ENCODE measurements at regions not wholly inside any gene's neighbourhood (a gene's known extent, or its start where the extent isn't known, plus 50 kb on each side); places are given as distances from the start of the nearest gene placed in this dataset.
A peak's percentile ranks its signal among the peaks of the same experiment; 100 is the strongest.
"Not testable (repeated sequence)": the region's sequence is repeated elsewhere in the genome, so short reads cannot be mapped to it uniquely, and the experiment has no call there.

DNA sequence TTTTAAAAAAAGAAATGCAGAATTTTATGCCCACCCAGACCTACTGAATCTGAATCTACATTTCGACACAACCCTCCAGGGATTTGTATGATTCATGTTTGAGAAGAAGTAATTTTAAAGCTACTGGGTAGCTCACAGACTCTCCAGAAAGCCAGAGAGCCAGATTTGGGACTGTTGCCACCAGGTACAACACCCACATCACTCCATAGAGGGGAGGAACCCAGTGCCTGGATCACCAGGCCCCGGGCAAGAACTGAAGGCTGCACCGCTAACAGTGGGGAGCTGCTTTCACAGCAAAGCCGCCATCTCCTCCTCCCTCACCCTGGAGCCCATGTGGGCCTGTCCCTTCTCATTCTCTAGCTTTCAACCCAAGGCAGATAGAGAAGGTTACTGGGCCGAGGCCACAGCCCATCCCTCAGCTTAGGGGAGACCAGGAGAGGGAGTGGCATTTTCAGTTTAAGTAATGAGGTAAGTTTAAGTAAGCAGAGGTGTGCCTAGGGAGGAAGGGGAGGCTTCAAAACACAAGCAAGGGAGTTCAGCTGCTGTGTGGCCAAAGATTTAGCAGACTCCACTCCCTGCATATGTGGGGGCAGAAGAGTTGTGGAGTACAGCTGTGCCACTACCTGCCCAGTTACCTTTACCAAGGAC lies 109.8 kb downstream of the IL12A start:
- DNase-seq: peak; percentile 44

DNA sequence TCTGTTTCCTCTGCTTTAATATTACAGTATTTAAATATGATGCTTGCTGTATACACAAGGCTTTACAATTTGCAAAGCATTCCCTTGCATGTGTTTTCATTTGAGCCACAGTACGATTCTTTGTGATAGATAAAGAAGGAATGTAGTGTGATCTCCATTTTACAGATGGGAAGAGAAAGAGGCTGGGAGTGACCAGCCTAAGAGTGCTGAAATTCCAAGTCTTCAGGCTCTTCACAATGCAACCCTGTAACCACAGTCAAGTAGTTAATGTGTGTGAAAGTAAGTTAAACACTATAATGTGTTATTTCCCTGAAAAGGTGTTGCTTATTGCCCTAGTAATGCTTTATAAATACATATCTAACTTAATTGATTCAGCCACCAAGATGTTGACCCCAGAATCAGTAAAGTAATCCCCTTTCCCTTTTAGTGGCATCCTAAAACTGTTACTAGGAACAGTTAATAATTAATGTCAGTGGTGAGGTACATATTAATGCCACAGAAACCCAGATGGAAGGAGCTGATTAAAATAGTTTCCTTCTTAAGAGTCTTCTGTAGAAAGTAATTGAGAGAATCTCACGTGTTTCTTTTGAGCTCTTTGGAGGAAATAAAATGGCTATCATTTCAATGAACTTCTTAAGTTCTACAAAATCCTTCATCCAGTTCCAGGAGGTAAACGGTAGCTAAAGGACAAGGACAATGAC lies 110.4 kb downstream of the IL12A start:
- no peak for DNase-seq

DNA sequence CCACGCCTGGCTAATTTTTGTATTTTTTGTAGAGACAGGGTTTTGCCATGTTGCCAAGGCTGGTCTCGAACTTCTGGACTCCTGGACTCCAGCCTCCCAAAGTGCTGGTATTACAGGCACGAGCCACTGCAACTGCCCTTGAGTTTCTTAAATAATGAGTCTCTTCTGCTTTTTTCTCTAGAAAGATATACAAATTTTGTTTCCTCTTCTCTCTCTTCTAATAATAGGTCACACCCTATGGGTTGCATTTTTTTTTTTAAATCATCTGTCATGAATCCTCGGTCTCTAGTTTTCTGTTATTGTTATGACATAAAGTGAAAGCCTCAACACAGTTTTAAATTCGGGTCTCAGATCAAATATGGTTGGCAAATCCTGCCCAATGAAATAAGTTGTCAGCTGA lies 111.2 kb downstream of the IL12A start:
- no peak for DNase-seq

DNA sequence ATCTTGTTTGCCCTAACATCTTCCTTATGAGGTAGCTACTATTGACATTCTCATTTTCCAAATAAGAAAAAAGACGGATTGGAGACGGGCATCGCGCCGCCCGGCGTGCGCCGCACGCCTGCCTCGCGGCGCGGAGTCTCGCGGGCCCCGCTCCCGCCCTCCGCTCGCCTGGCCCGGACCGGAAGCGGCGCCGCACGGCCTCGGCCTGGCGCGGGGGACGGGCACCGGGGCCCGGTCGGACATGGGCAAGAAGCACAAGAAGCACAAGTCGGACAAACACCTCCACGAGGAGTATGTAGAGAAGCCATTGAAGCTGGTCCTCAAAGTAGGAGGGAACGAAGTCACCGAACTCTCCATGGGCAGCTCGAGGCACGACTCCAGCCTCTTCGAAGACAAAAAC lies 112.0 kb downstream of the IL12A start:
- DNase-seq: no peak

DNA sequence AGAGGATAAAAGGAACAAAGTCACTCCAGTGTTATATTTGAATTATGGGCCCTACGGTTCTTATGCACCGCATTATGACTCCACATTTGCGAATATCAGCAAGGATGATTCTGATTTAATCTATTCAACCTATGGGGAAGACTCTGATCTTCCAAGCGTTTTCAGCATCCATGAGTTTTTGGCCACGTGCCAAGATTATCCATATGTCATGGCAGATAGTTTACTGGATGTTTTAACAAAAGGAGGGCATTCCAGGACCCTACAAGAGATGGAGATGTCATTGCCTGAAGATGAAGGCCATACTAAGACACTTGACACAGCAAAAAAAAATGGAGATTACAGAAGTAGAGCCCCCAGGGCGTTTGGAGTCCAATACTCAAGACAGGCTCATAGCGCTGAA lies 113.4 kb downstream of the IL12A start:
- not testable (repeated sequence) for DNase-seq

DNA sequence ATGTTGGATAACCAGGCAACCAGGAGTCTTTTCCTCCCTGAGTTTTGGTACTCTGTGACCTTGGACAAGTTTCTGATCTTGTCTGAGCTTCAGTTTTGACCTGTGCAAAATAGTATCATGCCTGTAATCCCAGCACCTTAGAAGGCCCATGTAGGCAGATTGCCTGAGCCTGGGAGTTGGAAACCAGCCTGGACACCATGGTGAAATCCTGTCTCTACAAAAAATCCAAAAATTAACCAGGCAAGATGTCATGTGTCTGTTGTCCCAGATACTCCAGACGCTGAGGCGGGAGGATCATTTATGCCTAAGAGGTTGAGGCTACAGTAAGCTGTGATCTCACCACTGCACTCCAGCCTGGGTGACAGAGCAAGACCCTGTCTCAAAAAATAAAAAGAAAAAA lies 114.8 kb downstream of the IL12A start:
- no peak for DNase-seq

DNA sequence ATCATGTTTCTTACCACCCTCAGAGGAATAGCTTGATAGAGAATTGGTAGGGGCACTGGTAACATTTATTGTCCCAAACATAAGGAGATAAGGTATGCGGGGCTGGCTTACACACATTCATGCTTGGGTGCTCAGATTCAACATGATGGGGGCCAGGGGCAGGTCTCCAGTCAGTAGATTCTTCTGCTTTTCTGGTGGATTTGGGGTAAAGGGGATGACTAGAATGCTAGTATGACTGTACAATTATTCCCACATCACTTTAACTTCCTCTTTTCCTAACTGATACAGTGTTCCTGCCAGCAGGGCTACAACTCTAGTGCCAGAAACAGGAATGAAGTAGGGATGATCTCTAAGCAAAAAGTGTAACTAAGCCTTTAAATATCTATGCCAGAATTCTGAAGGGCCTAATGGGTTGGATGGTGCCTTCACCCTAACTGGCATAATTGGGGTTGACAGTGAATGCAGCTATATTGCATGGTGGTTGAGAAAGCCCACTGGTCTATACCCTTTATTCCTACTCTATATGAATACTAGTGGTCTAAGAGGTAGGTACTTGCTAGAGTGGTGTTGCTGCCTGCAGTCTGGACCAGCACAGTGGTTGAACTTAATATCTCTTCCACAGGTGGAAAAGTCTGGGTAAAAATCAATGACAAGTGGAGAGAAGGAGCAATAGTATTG lies 117.4 kb downstream of the IL12A start:
- DNase-seq: no peak

DNA sequence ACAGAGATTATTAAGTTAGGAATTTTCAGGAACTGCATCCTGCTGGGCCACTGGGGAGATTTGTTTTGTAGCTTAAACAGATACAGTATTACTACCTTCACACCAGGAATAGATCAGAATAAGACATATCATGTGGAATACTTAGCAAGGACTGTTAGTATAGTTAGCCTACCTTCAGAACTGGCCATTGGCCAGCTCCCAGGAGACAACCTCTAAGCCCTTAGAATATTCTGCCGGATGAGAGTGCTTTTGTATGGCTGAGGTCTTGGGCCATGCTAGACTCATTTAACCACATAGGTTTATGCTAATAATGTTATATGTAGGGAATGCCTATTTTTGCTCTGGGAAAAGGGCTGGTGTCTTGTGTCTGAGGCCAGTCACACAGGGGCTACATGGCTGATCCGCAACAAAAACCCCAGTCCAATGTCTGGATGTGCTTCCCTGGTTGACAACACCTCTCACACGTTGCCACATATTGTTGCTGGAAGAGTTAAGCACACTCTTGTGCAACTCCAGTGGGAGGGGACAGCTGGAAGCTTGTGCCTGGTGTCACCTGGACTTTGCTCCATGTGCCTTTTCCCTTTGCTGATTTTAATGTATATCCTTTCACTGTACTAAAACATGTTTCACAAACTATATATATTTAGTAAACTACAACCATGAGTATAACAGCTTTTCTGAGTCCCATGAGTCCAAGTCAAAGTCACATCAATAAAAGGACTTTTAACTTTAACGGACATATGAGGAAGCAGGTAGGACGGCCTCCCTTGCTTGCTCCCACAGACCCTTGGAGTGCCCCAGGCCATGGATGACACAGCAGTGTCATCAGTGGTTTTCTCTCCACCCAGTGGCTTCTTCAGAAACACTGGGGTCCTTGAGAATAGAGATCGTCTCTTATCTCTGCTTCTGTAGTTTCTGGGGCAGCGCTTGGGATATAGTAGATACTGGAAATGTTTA lies 118.0 kb upstream of the C3orf80 start:
- DNase-seq: no peak

DNA sequence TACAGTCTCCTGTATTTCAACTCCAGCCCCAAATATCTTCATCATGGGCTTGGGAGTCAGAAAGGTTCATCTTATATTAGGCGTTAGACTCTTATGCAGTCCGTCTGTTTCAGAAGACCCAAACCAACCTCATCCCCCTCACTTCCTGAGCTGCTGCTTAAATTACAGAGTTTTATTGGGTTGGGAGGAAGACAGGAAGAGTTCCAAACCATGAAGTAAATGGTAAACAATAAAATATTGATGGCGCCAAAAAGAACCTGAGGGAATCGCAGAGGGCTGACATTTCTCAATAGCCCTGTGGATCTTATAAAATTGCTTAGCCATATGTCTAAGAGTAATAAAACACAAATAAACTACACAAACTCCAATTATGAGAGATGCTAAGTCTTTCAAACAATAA lies 116.9 kb upstream of the C3orf80 start:
- DNase-seq: no peak

DNA sequence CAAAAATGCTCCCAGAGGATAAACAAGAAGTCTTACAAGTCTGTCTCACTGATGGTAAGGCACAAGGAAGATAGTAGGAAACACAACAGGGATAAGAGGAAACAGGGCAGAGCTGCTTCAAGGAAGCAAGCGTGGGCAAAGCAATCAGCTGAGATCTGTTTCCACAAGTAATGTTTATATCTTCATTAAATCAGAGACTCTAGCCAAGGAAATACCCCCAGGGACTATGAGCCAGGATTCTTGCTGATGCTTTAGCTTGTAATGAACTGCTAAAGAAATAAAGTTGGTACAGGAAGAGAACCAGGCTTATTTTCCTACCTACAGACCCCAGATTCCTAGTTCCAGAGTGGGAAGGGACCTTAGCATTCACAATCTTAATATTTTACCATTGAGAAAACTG lies 112.7 kb upstream of the C3orf80 start:
- no peak for DNase-seq

DNA sequence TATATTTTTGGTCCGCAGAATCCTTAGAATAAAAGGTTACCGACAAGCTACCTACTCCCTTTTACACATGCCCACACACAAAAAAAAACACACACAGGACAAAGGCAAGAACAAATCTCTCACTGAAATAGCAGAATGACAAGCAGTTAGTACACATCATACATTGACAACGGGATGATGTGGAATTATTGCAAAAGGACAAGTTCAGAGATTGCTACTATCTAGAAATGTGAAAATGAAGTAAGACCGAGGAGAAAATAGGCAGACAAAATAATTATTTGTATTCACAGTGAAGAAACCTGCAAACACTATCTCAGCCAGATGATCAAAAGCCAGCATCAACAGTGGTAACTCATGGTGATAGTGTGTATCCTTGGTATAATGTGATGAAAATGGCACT lies 112.2 kb upstream of the C3orf80 start:
- DNase-seq: no peak

DNA sequence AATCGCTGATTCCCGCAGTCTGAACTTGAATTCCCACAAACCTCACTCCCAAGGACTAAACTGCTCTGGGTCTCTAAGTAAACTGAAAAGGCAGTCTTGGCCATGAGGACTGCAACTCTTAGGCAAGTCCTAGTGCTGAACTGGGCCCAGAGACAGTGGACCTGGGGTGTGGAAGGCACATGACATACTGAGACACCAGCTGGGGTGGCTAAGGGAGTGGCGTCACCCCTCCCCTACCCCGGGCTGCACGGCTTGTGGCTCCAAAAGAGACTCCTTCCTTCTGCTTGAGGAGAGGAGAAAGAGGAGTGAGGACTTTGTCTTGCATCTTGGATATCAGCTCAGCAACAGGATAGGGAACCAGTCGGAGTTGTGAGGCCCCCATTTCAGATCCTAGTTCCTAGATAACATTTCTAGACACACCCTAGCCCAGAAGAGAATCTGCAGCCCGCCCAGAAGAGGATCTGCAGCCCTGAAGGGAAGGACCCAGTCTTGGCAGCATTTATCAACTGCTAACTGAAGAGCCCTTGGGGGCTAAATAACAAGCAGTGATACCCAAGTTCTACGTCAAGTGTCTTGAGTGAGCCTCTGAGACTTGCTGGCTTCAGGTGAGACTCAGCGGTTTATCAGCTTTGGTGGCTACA lies 110.7 kb upstream of the C3orf80 start:
- DNase-seq: no peak

DNA sequence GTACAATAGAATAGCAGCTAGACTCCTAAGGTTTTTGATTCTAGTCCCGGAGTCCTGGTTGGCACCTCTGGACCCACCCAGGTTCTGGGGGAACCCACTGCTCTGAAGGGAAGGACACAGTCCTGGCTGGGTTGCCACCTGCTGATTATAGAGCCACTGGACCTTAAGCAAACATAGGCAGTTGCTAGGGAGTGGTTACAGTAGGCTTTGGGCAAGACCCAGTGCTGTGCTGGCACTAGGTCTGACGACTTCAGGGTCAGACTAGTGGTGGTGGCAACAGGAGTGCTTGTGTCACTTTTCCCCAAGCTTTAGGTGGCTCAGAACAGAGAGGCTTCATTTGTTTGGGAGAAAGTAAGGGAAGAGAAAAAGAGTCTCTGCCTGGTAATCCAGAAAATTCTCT lies 109.8 kb upstream of the C3orf80 start:
- DNase-seq: no peak

DNA sequence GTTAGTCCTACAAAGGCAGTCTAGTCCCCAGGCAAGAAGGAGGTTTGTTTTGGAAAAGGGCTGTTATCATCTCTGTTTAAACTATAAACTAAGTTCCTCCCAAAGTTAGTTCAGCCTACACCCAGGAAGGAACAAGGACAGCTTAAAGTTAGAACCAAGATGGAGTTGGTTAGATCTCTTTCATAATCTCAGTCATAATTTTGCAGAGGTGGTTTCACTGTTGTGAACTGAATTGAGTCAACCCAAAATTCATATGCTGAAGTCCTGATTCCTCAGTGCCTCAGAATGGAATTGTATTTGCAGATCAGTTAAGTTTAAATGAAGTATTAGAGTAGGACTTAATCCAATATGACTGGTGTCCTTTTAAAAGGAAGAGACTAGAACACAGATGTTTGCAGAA lies 101.0 kb upstream of the C3orf80 start:
- no peak for DNase-seq

DNA sequence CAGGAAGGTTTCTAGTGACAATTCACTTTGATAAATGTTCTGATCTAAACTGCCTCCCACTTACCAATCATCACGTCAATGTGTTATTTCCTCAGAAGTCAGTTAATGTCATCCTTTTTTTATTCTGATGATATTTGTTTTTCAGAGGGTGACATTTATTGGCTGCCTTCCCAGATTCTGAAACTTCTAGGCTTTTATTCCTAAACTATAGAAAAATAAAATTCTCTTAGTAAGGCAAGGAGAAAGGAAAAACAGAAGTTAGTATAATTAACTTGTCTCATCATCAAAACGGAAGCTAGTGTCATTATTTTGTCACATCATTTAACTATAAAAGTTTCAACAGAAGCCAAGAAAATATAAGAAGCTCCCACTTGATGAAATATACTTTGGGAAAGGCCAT lies 100.0 kb upstream of the C3orf80 start:
- DNase-seq: peak; percentile 49

DNA sequence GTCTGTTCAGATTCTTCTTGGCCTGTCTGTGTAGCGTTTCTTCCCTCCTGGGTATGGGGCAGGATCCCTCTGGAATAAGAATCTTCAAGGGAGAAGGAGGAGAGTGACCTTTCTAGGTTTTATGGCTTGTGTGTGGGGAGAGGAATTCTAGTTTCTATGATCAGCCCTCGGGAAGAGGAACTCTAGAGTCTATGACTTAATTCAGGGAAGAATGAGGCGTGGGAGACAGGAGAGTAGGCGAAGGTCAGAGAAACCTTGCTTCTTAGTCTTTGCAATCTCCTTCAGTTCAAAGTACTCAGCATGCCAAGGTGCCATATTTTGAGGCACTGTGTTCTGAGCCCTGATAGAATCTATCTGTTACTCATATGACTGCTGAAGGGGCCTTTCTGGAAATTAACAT lies 99.2 kb upstream of the C3orf80 start:
- no peak for DNase-seq

DNA sequence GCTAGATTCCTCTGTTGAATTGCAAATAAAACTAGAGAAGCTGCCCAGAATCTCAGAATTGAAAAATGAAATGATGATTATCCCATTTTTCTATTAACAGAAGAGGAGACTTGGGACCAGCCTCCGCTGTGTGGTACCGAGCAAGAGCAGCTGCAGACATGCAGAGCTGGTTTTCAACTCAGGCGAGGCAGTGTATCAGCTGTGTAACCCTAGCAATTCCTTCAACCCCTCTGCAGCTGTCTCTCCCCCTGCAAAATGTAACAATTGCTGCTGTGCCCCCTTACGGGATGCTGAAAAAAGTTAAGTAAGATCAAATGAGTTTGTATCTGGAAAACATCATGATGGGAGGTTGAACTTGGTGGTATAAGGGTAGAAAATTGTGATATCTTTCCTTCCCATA lies 98.5 kb upstream of the C3orf80 start:
- no peak for DNase-seq

DNA sequence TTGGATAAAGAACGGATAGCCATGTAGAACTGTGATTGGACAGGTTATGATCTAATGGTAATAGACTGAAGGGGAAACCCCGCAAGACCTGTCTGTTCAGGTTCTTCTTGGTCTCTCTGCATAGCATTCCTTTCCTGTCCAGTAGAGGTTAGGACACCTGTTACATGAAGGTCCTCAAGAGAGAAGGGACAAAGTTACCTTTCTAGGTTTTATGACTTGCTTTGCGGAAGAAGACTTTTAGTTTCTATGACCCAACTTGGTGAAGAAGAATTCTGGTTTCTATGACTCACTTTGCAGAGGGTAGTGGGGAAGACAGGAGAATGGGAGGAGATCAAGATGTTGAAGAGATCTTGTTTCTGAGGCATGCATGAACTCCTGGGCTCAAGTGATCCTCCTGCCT lies 97.9 kb upstream of the C3orf80 start:
- no peak for DNase-seq

DNA sequence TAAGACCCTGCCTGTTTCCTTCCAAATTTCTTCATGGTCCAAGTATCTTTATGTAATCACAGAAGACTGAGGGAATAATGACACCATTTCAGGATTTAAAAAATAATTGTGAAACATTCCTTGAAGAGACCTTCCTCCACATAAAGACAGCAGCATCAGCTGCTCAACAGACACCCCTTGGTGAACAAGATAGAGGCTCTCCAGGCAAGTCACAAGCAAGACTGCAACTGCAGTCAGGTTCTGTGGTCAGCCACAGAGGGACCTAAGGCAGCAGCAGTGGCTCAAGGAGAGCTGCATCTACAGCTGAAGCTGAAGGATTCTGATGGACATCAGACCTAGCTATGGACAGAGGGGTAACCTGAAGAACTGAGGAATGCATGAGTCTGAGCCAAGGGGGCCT lies 97.2 kb upstream of the C3orf80 start:
- DNase-seq: no peak

DNA sequence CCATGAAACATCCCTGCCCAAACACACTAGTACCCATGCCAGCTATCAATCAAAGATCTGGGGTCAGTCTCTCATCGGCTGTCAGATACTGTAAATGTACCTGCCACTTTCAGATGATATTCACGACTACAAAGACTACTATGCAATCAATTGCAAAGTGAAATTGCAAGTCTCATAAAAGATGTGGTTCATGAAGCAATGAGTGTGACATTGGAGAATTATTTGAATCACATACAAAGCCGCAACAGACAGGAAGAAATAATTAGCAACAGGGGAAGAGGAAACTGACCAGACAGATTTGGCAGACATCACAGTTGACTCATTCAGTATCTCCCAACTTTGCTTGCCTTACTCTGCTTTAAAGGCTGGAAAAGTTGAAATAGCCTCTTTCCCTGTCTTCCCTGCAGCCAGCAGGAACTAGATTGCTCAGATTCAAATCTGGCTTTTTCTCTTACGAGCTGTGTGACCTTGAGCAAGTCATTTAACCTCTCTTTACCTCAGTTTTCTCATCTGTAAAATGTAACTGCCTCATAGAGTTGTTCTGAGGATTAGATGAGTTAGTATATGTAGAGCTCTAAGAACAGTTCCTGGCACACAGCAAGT lies 95.7 kb upstream of the C3orf80 start:
- DNase-seq: peak; percentile 99

DNA sequence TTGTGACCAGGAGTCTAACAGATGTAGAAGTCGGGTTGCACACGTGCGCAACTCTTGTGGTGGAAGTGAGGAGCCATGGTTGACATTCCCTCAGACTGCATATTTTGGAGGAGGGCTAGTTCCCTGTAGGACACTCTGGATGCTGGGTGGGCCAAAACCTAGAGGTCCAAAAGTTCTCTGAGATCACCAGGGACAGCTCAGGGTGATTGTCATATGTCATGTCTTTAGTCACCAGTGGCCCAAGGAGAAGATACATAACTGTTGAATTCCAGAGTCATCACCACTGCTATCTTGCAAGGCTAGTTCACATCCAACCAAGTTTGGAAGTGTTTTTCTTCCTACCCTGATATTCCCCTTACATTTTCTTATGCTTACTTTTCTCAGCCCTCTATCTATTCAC lies 95.2 kb upstream of the C3orf80 start:
- DNase-seq: no peak

DNA sequence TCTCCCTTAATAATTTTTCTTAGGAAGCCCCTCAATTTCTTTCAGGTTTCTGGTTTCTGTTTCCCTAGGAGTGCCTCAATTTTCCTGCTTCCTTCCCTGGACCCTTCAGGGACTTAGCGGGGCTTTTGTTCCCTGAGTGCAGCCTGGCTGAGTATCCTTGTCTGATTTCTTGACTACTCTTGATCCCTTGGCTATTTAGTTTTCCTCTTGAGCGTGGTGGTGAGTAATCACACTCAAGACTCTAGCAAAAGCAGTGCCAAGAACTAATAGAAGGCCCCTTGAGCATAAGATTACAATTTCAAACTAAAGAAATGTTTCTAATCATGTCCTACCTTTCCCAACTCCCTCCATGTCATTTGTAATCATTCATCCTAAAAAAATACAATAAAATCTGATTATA lies 94.3 kb upstream of the C3orf80 start:
- peak; percentile 78 for DNase-seq
